GM12891 (cell line): ENCODE measurements at regions not wholly inside any gene's neighbourhood (a gene's known extent, or its start where the extent isn't known, plus 50 kb on each side); places are given as distances from the start of the nearest gene placed in this dataset.

Experiments used
- PAX5 ChIP-seq: IDR thresholded peaks from 2 replicates; pipeline ENCODE4 v1.6.1; 2011; ENCODE audit warnings: low read length, moderate library complexity, mild to moderate bottlenecking; ENCODE audit not compliant: insufficient read depth, severe bottlenecking
- POLR2A ChIP-seq: IDR thresholded peaks from 2 replicates; pipeline ENCODE4 v1.6.1; 2011; ENCODE audit warnings: low read depth, low read length, control low read depth
- POLR2AphosphoS5 ChIP-seq: IDR thresholded peaks from 2 replicates; pipeline ENCODE4 v1.6.1; 2011; ENCODE audit warnings: low read depth, low read length, control low read depth
- POU2F2 ChIP-seq: IDR thresholded peaks from 2 replicates; pipeline ENCODE4 v1.6.1; 2011; ENCODE audit warnings: low read depth, mild to moderate bottlenecking, control low read depth, low read length, moderate library complexity
- TAF1 ChIP-seq: IDR thresholded peaks from 2 replicates; pipeline ENCODE4 v1.6.1; 2011; ENCODE audit warnings: low read depth, low read length, control low read depth

- no peak for TF ChIP-seq POLR2AphosphoS5
- TF ChIP-seq POLR2A, result no peak
- TF ChIP-seq TAF1, result no peak
- no peak for TF ChIP-seq PAX5
- TF ChIP-seq POU2F2, result no peak
Observed at GRCh38 chr1:48121955-48122354, 100.6 kb upstream of the SLC5A9 start.
